K562 (cell line): ENCODE measurements at regions not wholly inside any gene's neighbourhood (a gene's known extent, or its start where the extent isn't known, plus 50 kb on each side); places are given as distances from the start of the nearest gene placed in this dataset.

Experiments
- ATAC-seq: fragments of 200-7000 bp; cut with Tn5 transposase; 3 replicates; pipeline ENCODE4 v1.9.1; 2020; ENCODE audit warnings: moderate library complexity
- BruUV-seq: library from RNA; stranded (reverse); fragments of 400-500 nt; replicated peaks from 2 replicates; lab custom pipeline; 2021; lab: Mats Ljungman, UMichigan
- CTCF ChIA-PET: fragments of 300-600 bp; formaldehyde crosslinking; extraction: SDS; loops from one replicate; lab custom pipeline; 2021; ENCODE audit warnings: low intra/inter-chr PET ratio; lab: Yijun Ruan, JAX
- POLR2A ChIA-PET: fragments of 300-600, 350-650 bp; sonication (Branson Sonifier 250); formaldehyde crosslinking; extraction: SDS; loops from one replicate; lab custom pipeline; 2021; ENCODE audit warnings: antibody characterized with exemption, inconsistent platforms; lab: Yijun Ruan, JAX
- DNase-seq, 4 experiments: peaks; one replicate each; pipeline versions ENCODE4 v3.0.0 to v3.0.0-alpha.2; 2011 to 2018; ENCODE audit warnings: low spot score in 3 of 4, mixed read lengths in 3 of 4; ENCODE audit errors: extremely low read depth in 1 of 4
- FAIRE-seq: peaks from 2 replicates; lab custom pipeline; 2011; peaks lifted over from hg19 to GRCh38; lab: Jason Lieb, UNC
- H2AFZ ChIP-seq: 2 replicates; pipeline ENCODE4 v1.6.0; 2011; ENCODE audit warnings: low read depth, low read length, control low read depth, inconsistent platforms
- H3K27ac ChIP-seq: fragments of 200-600 bp; 3 replicates; pipeline ENCODE4 v1.8.0; 2011; ENCODE audit warnings: low read depth, mild to moderate bottlenecking, control low read depth, inconsistent platforms, low read length, moderate library complexity, mixed read lengths; ENCODE audit errors: extremely low read depth
- H3K27me3 ChIP-seq, 2 experiments: fragments of 300-600 bp in 1 of 2; 2 replicates in 1 of 2; 3 replicates in 1 of 2; pipeline versions ENCODE4 v1.6.0 to v1.8.0; 2011; ENCODE audit warnings: inconsistent platforms in 2 of 2, low read length in 2 of 2, mild to moderate bottlenecking in 1 of 2, mixed read lengths in 1 of 2, moderate library complexity in 1 of 2; ENCODE audit not compliant: control insufficient read depth in 2 of 2, insufficient read depth in 2 of 2
- H3K36me3 ChIP-seq: fragments of 300-600 bp; 3 replicates; pipeline ENCODE4 v1.8.0; 2011; ENCODE audit warnings: mild to moderate bottlenecking, low read length, inconsistent platforms; ENCODE audit not compliant: control insufficient read depth, insufficient read depth
- H3K4me1 ChIP-seq, 2 experiments: fragments of 200-600 bp in 1 of 2; replicated peaks in 1 of 2; 2 replicates in 1 of 2; 3 replicates in 1 of 2; pipeline versions ENCODE4 v1.5.1 to v1.8.0; 2011; ENCODE audit warnings: inconsistent platforms in 2 of 2, low read length in 2 of 2, mild to moderate bottlenecking in 1 of 2, mixed read lengths in 1 of 2, moderate library complexity in 1 of 2; ENCODE audit not compliant: control insufficient read depth in 2 of 2, insufficient read depth in 2 of 2
- H3K4me2 ChIP-seq: 2 replicates; pipeline ENCODE4 v1.6.1; 2011; ENCODE audit warnings: low read length, control low read depth, inconsistent platforms, mixed read lengths; ENCODE audit not compliant: insufficient read depth
- H3K4me3 ChIP-seq: fragments of 200-600 bp; sonication (generic), shearing (Covaris generic); 2 replicates; pipeline ENCODE4 v1.5.1; 2016; ENCODE audit warnings: control low read depth, inconsistent platforms
- H3K79me2 ChIP-seq: fragments of 200-600 bp; 3 replicates; pipeline ENCODE4 v1.8.0; 2011; ENCODE audit warnings: low read length, inconsistent platforms; ENCODE audit not compliant: control insufficient read depth, insufficient read depth
- H3K9ac ChIP-seq, 2 experiments: 2 replicates each; pipeline versions ENCODE4 v1.6.0 to v1.6.1; 2011; ENCODE audit warnings: low read depth in 2 of 2, low read length in 2 of 2, control low read depth in 1 of 2, inconsistent platforms in 1 of 2, mild to moderate bottlenecking in 1 of 2, mixed read lengths in 1 of 2; ENCODE audit not compliant: insufficient read depth in 1 of 2
- H3K9me1 ChIP-seq: one replicate; pipeline ENCODE4 v1.6.0; 2011; ENCODE audit warnings: inconsistent platforms, mild to moderate bottlenecking, low read length, moderate library complexity; ENCODE audit not compliant: control insufficient read depth, insufficient read depth
- H3K9me3 ChIP-seq: replicated peaks from 2 replicates; pipeline ENCODE4 v1.5.1; 2011; ENCODE audit warnings: low read depth, low read length, inconsistent platforms; ENCODE audit not compliant: control insufficient read depth, insufficient read depth
- H4K20me1 ChIP-seq: replicated peaks from 2 replicates; pipeline ENCODE4 v1.6.1; 2011; ENCODE audit warnings: low read length, inconsistent platforms, mixed read lengths; ENCODE audit not compliant: control insufficient read depth, insufficient read depth
- CBX5 ChIP-seq: IDR thresholded peaks from 2 replicates; pipeline ENCODE4 v1.6.1; 2014; ENCODE audit warnings: low read depth, borderline replicate concordance
- CREB1 ChIP-seq, 2 experiments: sonication (generic) in 1 of 2; formaldehyde crosslinking in 1 of 2; IDR thresholded peaks; 2 replicates each; pipeline versions ENCODE4 v1.6.1 to v1.8.0; 2012 to 2022; ENCODE audit warnings: inconsistent platforms in 1 of 2, mild to moderate bottlenecking in 1 of 2, missing genetic modification reagents in 1 of 2, moderate library complexity in 1 of 2
- DEAF1 ChIP-seq: fragments of 450-650 bp; formaldehyde crosslinking; IDR thresholded peaks from 2 replicates; pipeline ENCODE4 v1.4.0; 2020; ENCODE audit warnings: mild to moderate bottlenecking, moderate library complexity
- GABPB1 ChIP-seq: sonication (generic); formaldehyde crosslinking; IDR thresholded peaks from 2 replicates; pipeline ENCODE4 v1.8.0; 2022; ENCODE audit warnings: mild to moderate bottlenecking, missing genetic modification reagents
- GATAD2B ChIP-seq: fragments of 450-650 bp; IDR thresholded peaks from 2 replicates; pipeline ENCODE4 v1.6.1; 2017; ENCODE audit warnings: mild to moderate bottlenecking, borderline replicate concordance
- HNRNPL ChIP-seq: fragments of 200-400 bp; formaldehyde crosslinking; IDR thresholded peaks from 2 replicates; pipeline ENCODE4 v1.6.1; 2017; ENCODE audit warnings: low read depth, mild to moderate bottlenecking, low read length
- JUNB ChIP-seq: fragments of 450-650 bp; formaldehyde crosslinking; conservative IDR thresholded peaks from 2 replicates; pipeline ENCODE4 v1.4.0; 2020; ENCODE audit warnings: mild to moderate bottlenecking
- MBD2 ChIP-seq: sonication (generic); IDR thresholded peaks from 2 replicates; pipeline ENCODE4 v1.6.1; 2016; ENCODE audit warnings: low read depth, borderline replicate concordance
- MED1 ChIP-seq: sonication (generic); formaldehyde crosslinking; IDR thresholded peaks from 2 replicates; pipeline ENCODE4 v1.8.1; 2023; ENCODE audit warnings: missing genetic modification reagents, borderline replicate concordance
- NR4A1 ChIP-seq, 2 experiments: fragments of 250-450 bp in 1 of 2; fragments of 450-650 bp in 1 of 2; sonication (Bioruptor Pico) in 1 of 2; IDR thresholded peaks; 2 replicates each; pipeline versions ENCODE4 v1.4.0 to v1.6.1; 2016 to 2020; ENCODE audit warnings: mild to moderate bottlenecking in 2 of 2, missing compliant biosample characterization in 1 of 2, missing genetic modification characterization in 1 of 2, moderate library complexity in 1 of 2
- NUFIP1 ChIP-seq: fragments of 450-650 bp; IDR thresholded peaks from 2 replicates; pipeline ENCODE4 v1.6.1; 2018; ENCODE audit not compliant: partially characterized antibody
- PHTF2 ChIP-seq: fragments of 250-450 bp; sonication (Bioruptor Pico); IDR thresholded peaks from 2 replicates; pipeline ENCODE4 v1.5.0; 2021; ENCODE audit warnings: mild to moderate bottlenecking
- RUNX1 ChIP-seq: sonication (generic); IDR thresholded peaks from 2 replicates; pipeline ENCODE4 v1.6.1; 2016; ENCODE audit warnings: antibody characterized with exemption, low read depth
- TEAD1 ChIP-seq, 2 experiments: fragments of 450-650 bp in 1 of 2; sonication (generic) in 1 of 2; formaldehyde crosslinking; IDR thresholded peaks; 2 replicates each; pipeline versions ENCODE4 v1.4.0 to v1.8.0; 2020 to 2022; ENCODE audit warnings: mild to moderate bottlenecking in 2 of 2, missing genetic modification reagents in 1 of 2
- ZFPM2 ChIP-seq: fragments of 250-450 bp; sonication (Bioruptor Pico); IDR thresholded peaks from 2 replicates; pipeline ENCODE4 v1.5.1; 2022; ENCODE audit warnings: mild to moderate bottlenecking
- ZNF561 ChIP-seq: fragments of 450-650 bp; formaldehyde crosslinking; conservative IDR thresholded peaks from 2 replicates; pipeline ENCODE4 v1.4.0; 2020; ENCODE audit warnings: mild to moderate bottlenecking, moderate library complexity
- ZNF699 ChIP-seq: fragments of 250-450 bp; sonication (Bioruptor Pico); IDR thresholded peaks from 2 replicates; pipeline ENCODE4 v1.8.0; 2021; ENCODE audit warnings: mild to moderate bottlenecking, moderate library complexity; ENCODE audit not compliant: insufficient replicate concordance
- WGBS: fragments of 100-300 bp; shearing (Covaris generic); methylation state at CpG from one replicate; pipeline ENCODE4 v1.1.6; 2016; ENCODE audit warnings: low coverage, mixed read lengths; ENCODE audit not compliant: insufficient coverage; ENCODE audit errors: missing lambda C conversion rate; 5-methylcytosine and 5-hydroxymethylcytosine counted together
- in situ Hi-C: fragments of 300-500 bp; cut with MboI; formaldehyde crosslinking; loops from 4 replicates; pipeline ENCODE4 v1.15.0; 2018; ENCODE audit warnings: inconsistent platforms, mixed read lengths
- intact Hi-C: fragments of 100-400 bp; cut with micrococcal nuclease; formaldehyde crosslinking; loops from 2 replicates; pipeline ENCODE4 v1.14.2; 2022

- 0% methylated on average over 2 of the region's 2 CpGs for WGBS
- intact Hi-C loops: no loop called here
- FAIRE-seq: no peak
- Histone ChIP-seq H3K9me1 (no peaks in the 10 kb centered on the region), H3K4me3 (no peak overlapping the region), H3K79me2 (no peaks in the 10 kb centered on the region), H3K9me3 (no peaks in the 10 kb centered on the region), H3K4me1 (no peaks in the 10 kb centered on the region), H3K27me3 (no peaks in the 10 kb centered on the region), H3K27ac (no peak overlapping the region), H3K4me2 (no peak overlapping the region), H2AFZ (no peak overlapping the region), H4K20me1 (no peaks in the 10 kb centered on the region), H3K36me3 (no peaks in the 10 kb centered on the region), H3K9ac (no peak overlapping the region)
- TF ChIP-seq PHTF2: no peak
- no peak for TF ChIP-seq GATAD2B
- no peak for TF ChIP-seq TEAD1 (CRISPR knock-in tag; IDR thresholded peaks at IDR 0.05)
- ChIA-PET CTCF (no interaction called here), POLR2A (no interaction called here)
- no peak for DNase-seq
- no peak for ATAC-seq
- in situ Hi-C loops: no loop called here
- no TSS peak for BruUV-seq
Measured at GRCh38 chr2:40592218-40592617, 140.3 kb upstream of the SLC8A1 start.

- no peak overlapping the region for H2AFZ ChIP-seq
- no peak for ATAC-seq
- no peaks in the 10 kb centered on the region for H3K4me1 ChIP-seq
- FAIRE-seq: no peak
- in situ Hi-C loops: no loop called here
- intact Hi-C loops: no loop called here
- DNase-seq: no peak
- BruUV-seq: no TSS peak
- no peak overlapping the region for H3K27ac ChIP-seq
- H3K4me3 ChIP-seq: no peak overlapping the region
- no peak overlapping the region for H3K9ac ChIP-seq
- no peaks in the 10 kb centered on the region for H4K20me1 ChIP-seq
- H3K36me3 ChIP-seq: no peaks in the 10 kb centered on the region
- no peaks in the 10 kb centered on the region for H3K9me1 ChIP-seq
- H3K9me3 ChIP-seq: no peaks in the 10 kb centered on the region
- ChIA-PET CTCF (interaction anchor here (0.5 kb wide), 1 partner anchor 241 kb away, joined by 3 read pairs; no protein-coding TSS in a partner anchor), POLR2A (no interaction called here)
- H3K4me2 ChIP-seq: no peak overlapping the region
- WGBS: 0% methylated on average over 4 of the region's 4 CpGs
- H3K27me3 ChIP-seq: no peaks in the 10 kb centered on the region
- no peaks in the 10 kb centered on the region for H3K79me2 ChIP-seq
- TF ChIP-seq ZFPM2 (CRISPR knock-in tag) (no peak), GABPB1 (CRISPR knock-in tag) (no peak), HNRNPL (no peak), RUNX1 (no peak), DEAF1 (CRISPR knock-in tag) (no peak), ZNF561 (CRISPR knock-in tag) (no peak), CREB1 (IDR thresholded peaks at IDR 0.05) (no peak), CREB1 (CRISPR knock-in tag; IDR thresholded peaks at IDR 0.05) (no peak), ZNF699 (CRISPR knock-in tag) (no peak), MBD2 (no peak), JUNB (CRISPR knock-in tag) (no peak), MED1 (CRISPR knock-in tag) (no peak), NUFIP1 (no peak), CBX5 (no peak), NR4A1 (CRISPR knock-in tag; IDR thresholded peaks at IDR 0.05) (no peak), NR4A1 (tag; IDR thresholded peaks at IDR 0.05) (no peak)
Measured at GRCh38 chr2:40606862-40607261, 155.0 kb upstream of the SLC8A1 start.
